GM12875 (cell line): ENCODE measurements at regions not wholly inside any gene's neighbourhood (a gene's known extent, or its start where the extent isn't known, plus 50 kb on each side); places are given as distances from the start of the nearest gene placed in this dataset.
A peak's percentile ranks its signal among the peaks of the same experiment; 100 is the strongest.

Experiments used
- H3K4me3 ChIP-seq: one replicate; pipeline ENCODE4 v1.5.1; 2011; ENCODE audit warnings: low read depth, low read length, control low read depth
- CTCF ChIP-seq: IDR thresholded peaks from 2 replicates; pipeline ENCODE4 v1.5.1; 2011; ENCODE audit warnings: low read depth, mild to moderate bottlenecking, control low read depth, inconsistent platforms, low read length, moderate library complexity, borderline replicate concordance; ENCODE audit not compliant: insufficient read depth

- TF ChIP-seq CTCF, result no peak
- H3K4me3 ChIP-seq, result no peak overlapping the region
Measured at GRCh38 chr13:104571893-104572229, 1505.6 kb upstream of the SLC10A2 start.

- no peak overlapping the region for H3K4me3 ChIP-seq
Measured at GRCh38 chr13:104571161-104571892, 1505.1 kb upstream of the SLC10A2 start.

GRCh38 chr13:104567114-104567513 is 1500.9 kb upstream of the SLC10A2 start:
- TF ChIP-seq CTCF, result no peak
- no peak overlapping the region for H3K4me3 ChIP-seq

More at GRCh38 chr13:104571161-104571892, 1505.1 kb upstream of the SLC10A2 start:
- TF ChIP-seq CTCF, result peak; percentile 42

GRCh38 chr13:104565888-104566287 is 1499.7 kb upstream of the SLC10A2 start:
- no peak for TF ChIP-seq CTCF
- H3K4me3 ChIP-seq, result no peak overlapping the region

- no peak for TF ChIP-seq CTCF
- no peak overlapping the region for H3K4me3 ChIP-seq
Measured at GRCh38 chr13:104553896-104554295, 1487.7 kb upstream of the SLC10A2 start.

GRCh38 chr13:104553186-104553585 is 1487.0 kb upstream of the SLC10A2 start:
- no peak overlapping the region for H3K4me3 ChIP-seq
- no peak for TF ChIP-seq CTCF

- peak; percentile 22; the same call in 1 of the 2 replicates for TF ChIP-seq CTCF
- no peak overlapping the region for H3K4me3 ChIP-seq
Measured at GRCh38 chr13:104534847-104535246, 1468.6 kb upstream of the SLC10A2 start.
